Smooth muscle cell (in vitro differentiated cells): ENCODE measurements at regions not wholly inside any gene's neighbourhood (a gene's known extent, or its start where the extent isn't known, plus 50 kb on each side); places are given as distances from the start of the nearest gene placed in this dataset.
A peak's percentile ranks its signal among the peaks of the same experiment; 100 is the strongest.

Experiments used
- DNase-seq: peaks from one replicate; lab custom pipeline; 2025; ENCODE audit not compliant: unreplicated experiment; lab: John Stamatoyannopoulos, UW
- H2AFZ ChIP-seq: fragments of 200-600 bp; sonication (generic); 2 replicates; pipeline ENCODE4 v1.6.0; 2016; ENCODE audit warnings: antibody characterized with exemption, low read depth, mild to moderate bottlenecking
- H3F3A ChIP-seq: fragments of 200-600 bp; sonication (generic); 2 replicates; pipeline ENCODE4 v1.6.0; 2017; ENCODE audit warnings: antibody characterized with exemption, low read depth
- H3K27ac ChIP-seq: fragments of 200-600 bp; sonication (generic); 2 replicates; pipeline ENCODE4 v1.5.1; 2016; ENCODE audit warnings: low read depth, mild to moderate bottlenecking
- H3K27me3 ChIP-seq: fragments of 200-600 bp; sonication (generic); 2 replicates; pipeline ENCODE4 v1.6.1; 2016; ENCODE audit warnings: low read depth, mild to moderate bottlenecking
- H3K36me3 ChIP-seq: fragments of 200-600 bp; sonication (generic); 2 replicates; pipeline ENCODE4 v1.5.1; 2016; ENCODE audit warnings: low read depth
- H3K4me1 ChIP-seq: fragments of 200-600 bp; sonication (generic); 2 replicates; pipeline ENCODE4 v1.5.1; 2016; ENCODE audit warnings: low read depth
- H3K4me2 ChIP-seq: fragments of 200-600 bp; sonication (generic); 2 replicates; pipeline ENCODE4 v1.6.0; 2016; ENCODE audit warnings: mild to moderate bottlenecking
- H3K4me3 ChIP-seq: fragments of 200-600 bp; sonication (generic); 2 replicates; pipeline ENCODE4 v1.5.1; 2016; ENCODE audit warnings: mild to moderate bottlenecking
- H3K79me2 ChIP-seq: fragments of 200-600 bp; sonication (generic); 2 replicates; pipeline ENCODE4 v1.6.0; 2016; ENCODE audit warnings: low read depth, mild to moderate bottlenecking
- H3K9ac ChIP-seq: fragments of 200-600 bp; sonication (generic); 2 replicates; pipeline ENCODE4 v1.6.0; 2016; ENCODE audit warnings: low read depth
- H3K9me3 ChIP-seq: fragments of 200-600 bp; sonication (generic); replicated peaks from 2 replicates; pipeline ENCODE4 v1.5.1; 2016; ENCODE audit warnings: low read depth
- H4K20me1 ChIP-seq: fragments of 200-600 bp; sonication (generic); 2 replicates; pipeline ENCODE4 v1.6.0; 2016; ENCODE audit warnings: low read depth
- WGBS: methylation state at CpG from one replicate; pipeline ENCODE4 v1.1.7; 2016; ENCODE audit warnings: low lambda C conversion rate; 5-methylcytosine and 5-hydroxymethylcytosine counted together
- TF ChIP-seq, protein P1 (sequence below): fragments of 200-600 bp; sonication (generic); IDR thresholded peaks from 2 replicates; pipeline ENCODE4 v1.5.1; 2017; ENCODE audit warnings: borderline replicate concordance, mild to moderate bottlenecking, antibody characterized with exemption; ENCODE audit not compliant: insufficient read depth, poor library complexity, severe bottlenecking

DNA sequence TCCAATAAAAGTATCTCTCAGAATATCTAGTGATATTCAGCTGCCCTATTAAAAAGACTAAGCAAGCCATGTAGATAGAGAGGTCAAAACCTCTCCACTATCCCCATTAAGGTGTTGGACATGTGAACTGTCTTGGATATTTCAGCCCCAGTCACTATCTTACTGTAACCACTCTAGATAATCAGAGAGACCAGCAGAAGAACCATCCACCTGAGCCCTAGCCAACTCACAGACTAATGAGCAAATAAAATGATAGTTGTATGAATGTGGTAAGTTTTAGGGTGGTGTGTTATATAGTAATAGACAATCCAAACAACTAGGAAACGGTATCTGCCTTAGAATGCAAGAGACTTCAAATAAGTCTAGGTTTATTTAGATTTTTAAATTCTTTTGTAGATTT lies 268.6 kb upstream of the KLF14 start:
- no peak overlapping the region for H3K4me3 ChIP-seq
- H3K4me1 ChIP-seq, result no peaks in the 10 kb centered on the region
- no peak overlapping the region for H3K4me2 ChIP-seq
- no peak for DNase-seq
- no peaks in the 10 kb centered on the region for H3F3A ChIP-seq
- H2AFZ ChIP-seq, result no peak overlapping the region
- no peaks in the 10 kb centered on the region for H4K20me1 ChIP-seq
- TF ChIP-seq, protein P1, sequence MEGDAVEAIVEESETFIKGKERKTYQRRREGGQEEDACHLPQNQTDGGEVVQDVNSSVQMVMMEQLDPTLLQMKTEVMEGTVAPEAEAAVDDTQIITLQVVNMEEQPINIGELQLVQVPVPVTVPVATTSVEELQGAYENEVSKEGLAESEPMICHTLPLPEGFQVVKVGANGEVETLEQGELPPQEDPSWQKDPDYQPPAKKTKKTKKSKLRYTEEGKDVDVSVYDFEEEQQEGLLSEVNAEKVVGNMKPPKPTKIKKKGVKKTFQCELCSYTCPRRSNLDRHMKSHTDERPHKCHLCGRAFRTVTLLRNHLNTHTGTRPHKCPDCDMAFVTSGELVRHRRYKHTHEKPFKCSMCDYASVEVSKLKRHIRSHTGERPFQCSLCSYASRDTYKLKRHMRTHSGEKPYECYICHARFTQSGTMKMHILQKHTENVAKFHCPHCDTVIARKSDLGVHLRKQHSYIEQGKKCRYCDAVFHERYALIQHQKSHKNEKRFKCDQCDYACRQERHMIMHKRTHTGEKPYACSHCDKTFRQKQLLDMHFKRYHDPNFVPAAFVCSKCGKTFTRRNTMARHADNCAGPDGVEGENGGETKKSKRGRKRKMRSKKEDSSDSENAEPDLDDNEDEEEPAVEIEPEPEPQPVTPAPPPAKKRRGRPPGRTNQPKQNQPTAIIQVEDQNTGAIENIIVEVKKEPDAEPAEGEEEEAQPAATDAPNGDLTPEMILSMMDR, result no peak
- 97% methylated on average over 1 of the region's 1 CpG for whole genome bisulfite sequencing
- no peaks in the 10 kb centered on the region for H3K36me3 ChIP-seq
- H3K27me3 ChIP-seq, result no peaks in the 10 kb centered on the region
- H3K79me2 ChIP-seq, result peaks cover 15% of the 10 kb centered on the region
- no peaks in the 10 kb centered on the region for H3K9me3 ChIP-seq
- no peak overlapping the region for H3K9ac ChIP-seq
- no peak overlapping the region for H3K27ac ChIP-seq

DNA sequence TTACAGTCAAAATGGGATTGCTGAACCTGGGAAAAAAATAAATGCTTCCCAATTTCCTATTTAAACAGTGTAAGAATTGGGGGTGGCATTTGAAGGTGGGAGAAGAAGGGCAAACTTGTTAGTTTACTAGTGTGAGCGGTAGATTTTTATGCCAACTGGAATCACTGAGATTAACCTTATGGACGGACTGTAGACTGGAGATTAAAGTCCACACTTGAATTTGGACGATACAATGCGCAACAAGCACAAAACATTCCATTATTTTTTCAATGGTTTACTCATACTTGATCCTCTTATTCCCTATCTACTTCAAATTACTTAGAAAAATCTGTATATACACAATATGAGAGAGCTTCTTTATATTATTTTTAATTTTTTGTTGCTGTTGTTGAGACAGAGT lies 269.6 kb upstream of the KLF14 start:
- Histone ChIP-seq H2AFZ (no peak overlapping the region), H3K79me2 (peaks cover 15% of the 10 kb centered on the region), H3K9ac (no peak overlapping the region), H3K4me2 (no peak overlapping the region), H3K4me1 (peaks cover 1% of the 10 kb centered on the region), H3K4me3 (no peak overlapping the region), H4K20me1 (no peaks in the 10 kb centered on the region), H3F3A (peaks cover 2% of the 10 kb centered on the region), H3K36me3 (no peaks in the 10 kb centered on the region), H3K9me3 (no peaks in the 10 kb centered on the region), H3K27me3 (no peaks in the 10 kb centered on the region), H3K27ac (no peak overlapping the region)
- 99% methylated on average over 4 of the region's 4 CpGs for WGBS
- no peak for DNase-seq
- TF ChIP-seq, protein P1, result no peak

DNA sequence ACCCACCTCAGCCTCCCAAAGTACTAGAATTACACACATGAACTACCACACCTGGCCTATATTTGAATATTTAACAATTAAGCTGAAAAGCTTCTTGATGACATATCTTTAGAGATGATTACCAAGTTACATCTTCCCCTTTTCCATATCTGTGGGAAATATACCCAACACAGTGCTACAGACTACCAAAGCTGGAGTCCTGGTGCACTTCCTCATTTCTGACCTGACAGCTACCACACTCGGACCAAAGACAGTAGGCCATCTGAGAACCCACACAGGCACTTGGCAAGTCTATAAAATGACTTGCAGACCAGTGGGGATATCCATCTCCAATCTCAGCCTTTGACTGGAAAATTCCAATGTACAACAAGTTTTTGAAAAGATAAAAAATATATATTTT lies 270.4 kb upstream of the KLF14 start:
- Histone ChIP-seq H4K20me1 (no peaks in the 10 kb centered on the region), H3K27ac (no peak overlapping the region), H2AFZ (no peak overlapping the region), H3K9ac (no peak overlapping the region), H3K79me2 (peaks cover 15% of the 10 kb centered on the region), H3K27me3 (no peaks in the 10 kb centered on the region), H3K36me3 (no peaks in the 10 kb centered on the region), H3K4me3 (no peak overlapping the region), H3F3A (peaks cover 4% of the 10 kb centered on the region), H3K4me2 (no peak overlapping the region), H3K9me3 (no peaks in the 10 kb centered on the region), H3K4me1 (peaks cover 9% of the 10 kb centered on the region)
- WGBS, result 0% methylated on average over 1 of the region's 1 CpG
- DNase-seq, result no peak
- TF ChIP-seq, protein P1, result no peak

DNA sequence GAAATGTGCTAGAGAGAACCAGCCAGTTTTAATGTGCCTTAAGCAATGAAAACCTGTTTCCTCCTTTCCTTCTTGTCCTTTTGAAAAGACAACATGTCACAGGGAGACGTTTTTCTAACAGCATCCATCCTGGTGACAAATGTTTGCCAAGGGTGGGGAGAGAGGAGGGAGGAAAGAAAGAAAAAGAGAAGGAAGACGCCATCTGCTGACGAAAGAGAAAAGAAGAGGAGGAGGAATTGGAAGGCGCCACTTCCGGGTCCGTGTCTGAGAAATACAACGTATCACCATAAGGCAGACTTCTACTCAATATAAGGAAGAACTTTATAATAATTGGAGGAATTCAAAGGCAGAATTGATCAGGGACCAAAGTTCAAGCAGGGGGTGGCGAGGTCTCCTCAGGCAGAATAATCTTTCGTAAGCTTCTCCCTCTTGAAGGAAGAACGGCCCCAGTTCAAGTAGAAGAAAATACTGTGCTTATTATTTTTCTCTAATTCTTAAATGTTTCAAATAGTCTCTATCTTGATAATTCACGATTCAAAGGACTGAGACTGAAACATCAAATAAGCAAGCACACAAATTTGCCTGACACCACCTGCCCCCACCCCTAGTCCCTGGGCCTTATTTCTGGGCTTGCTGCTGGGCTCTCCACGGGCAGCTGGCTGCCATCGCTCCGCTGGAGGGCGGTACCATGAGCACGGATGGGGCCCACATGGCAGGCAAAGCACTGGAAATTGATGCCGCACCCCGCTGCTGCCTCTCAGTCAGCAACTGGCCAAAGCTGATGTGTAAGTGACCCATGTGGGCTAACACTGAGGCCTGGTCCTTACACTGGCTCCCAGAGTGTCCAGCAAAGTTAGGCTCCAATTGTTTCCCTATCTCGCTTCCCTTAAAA lies 273.7 kb upstream of the KLF14 start:
- Histone ChIP-seq H2AFZ (peak overlapping the region; percentile 13), H3K9ac (peak overlapping the region; percentile 59), H3K27me3 (no peaks in the 10 kb centered on the region), H4K20me1 (no peaks in the 10 kb centered on the region), H3F3A (peaks cover 32% of the 10 kb centered on the region), H3K9me3 (no peaks in the 10 kb centered on the region), H3K36me3 (no peaks in the 10 kb centered on the region), H3K79me2 (peaks cover 15% of the 10 kb centered on the region), H3K4me1 (peaks cover 25% of the 10 kb centered on the region), H3K27ac (peak overlapping the region; percentile 87), H3K4me2 (peak overlapping the region; percentile 73), H3K4me3 (no peak overlapping the region)
- TF ChIP-seq, protein P1, result peak; percentile 54
- no peak for DNase-seq
- 38% methylated on average over 19 of the region's 19 CpGs for WGBS
